Left ventricle myocardium inferior (tissue), 1 donor: ENCODE measurements at regions not wholly inside any gene's neighbourhood (a gene's known extent, or its start where the extent isn't known, plus 50 kb on each side); places are given as distances from the start of the nearest gene placed in this dataset.

Experiments
- DNase-seq: peaks from one replicate; pipeline ENCODE4 v3.0.0-alpha.2; 2020
- H3K27ac ChIP-seq: fragments of 200-600 bp; replicated peaks from 2 replicates; pipeline ENCODE4 v1.8.0; 2021
- H3K27me3 ChIP-seq: fragments of 200-600 bp; 2 replicates; pipeline ENCODE4 v1.8.0; 2021; ENCODE audit warnings: low read depth
- H3K36me3 ChIP-seq: fragments of 200-600 bp; 2 replicates; pipeline ENCODE4 v1.8.0; 2021
- H3K4me1 ChIP-seq: fragments of 200-600 bp; 2 replicates; pipeline ENCODE4 v1.8.0; 2021
- H3K4me3 ChIP-seq: fragments of 200-600 bp; 2 replicates; pipeline ENCODE4 v1.8.0; 2021; ENCODE audit warnings: mild to moderate bottlenecking, moderate library complexity
- H3K9me3 ChIP-seq: fragments of 200-600 bp; replicated peaks from 2 replicates; pipeline ENCODE4 v1.8.0; 2021
- CTCF ChIP-seq: fragments of 200-600 bp; IDR thresholded peaks from 2 replicates; pipeline ENCODE4 v1.8.0; 2021; ENCODE audit warnings: antibody characterized with exemption, mild to moderate bottlenecking, borderline replicate concordance
- intact Hi-C: fragments of 100-400 bp; cut with micrococcal nuclease; formaldehyde crosslinking; loops from one replicate; pipeline ENCODE4 v1.11.0; 2022
- donor health status: DM: no; HTN: yes; CAD: no; lungs with severe emphysema.

DNA sequence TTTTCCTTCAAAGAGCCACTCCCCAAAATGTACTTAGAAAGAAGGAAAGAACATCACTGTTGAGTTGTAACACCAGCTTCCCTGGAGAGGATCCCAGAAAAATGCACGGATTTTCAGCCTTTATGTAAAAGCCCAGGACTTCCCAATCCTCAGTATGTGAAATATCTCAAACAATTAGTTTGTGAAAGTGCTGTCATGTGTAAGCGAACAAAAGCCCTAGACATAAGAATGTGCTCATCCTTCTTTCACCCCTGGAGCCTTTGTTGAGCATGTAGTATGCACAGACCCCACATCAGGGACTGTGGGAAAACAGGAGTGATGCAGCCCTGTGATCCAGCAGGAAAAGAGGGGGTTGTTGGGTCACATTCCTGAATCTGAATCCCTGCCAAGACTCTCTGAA is 441.4 kb upstream of the ZNF507 start:
- intact Hi-C loops = no loop called here
- no peak for TF ChIP-seq CTCF
- Histone ChIP-seq H3K36me3 (no peaks in the 10 kb centered on the region), H3K27ac (no peak overlapping the region), H3K4me1 (peaks cover 11% of the 10 kb centered on the region), H3K9me3 (no peaks in the 10 kb centered on the region), H3K27me3 (no peaks in the 10 kb centered on the region), H3K4me3 (no peak overlapping the region)
- DNase-seq = no peak

DNA sequence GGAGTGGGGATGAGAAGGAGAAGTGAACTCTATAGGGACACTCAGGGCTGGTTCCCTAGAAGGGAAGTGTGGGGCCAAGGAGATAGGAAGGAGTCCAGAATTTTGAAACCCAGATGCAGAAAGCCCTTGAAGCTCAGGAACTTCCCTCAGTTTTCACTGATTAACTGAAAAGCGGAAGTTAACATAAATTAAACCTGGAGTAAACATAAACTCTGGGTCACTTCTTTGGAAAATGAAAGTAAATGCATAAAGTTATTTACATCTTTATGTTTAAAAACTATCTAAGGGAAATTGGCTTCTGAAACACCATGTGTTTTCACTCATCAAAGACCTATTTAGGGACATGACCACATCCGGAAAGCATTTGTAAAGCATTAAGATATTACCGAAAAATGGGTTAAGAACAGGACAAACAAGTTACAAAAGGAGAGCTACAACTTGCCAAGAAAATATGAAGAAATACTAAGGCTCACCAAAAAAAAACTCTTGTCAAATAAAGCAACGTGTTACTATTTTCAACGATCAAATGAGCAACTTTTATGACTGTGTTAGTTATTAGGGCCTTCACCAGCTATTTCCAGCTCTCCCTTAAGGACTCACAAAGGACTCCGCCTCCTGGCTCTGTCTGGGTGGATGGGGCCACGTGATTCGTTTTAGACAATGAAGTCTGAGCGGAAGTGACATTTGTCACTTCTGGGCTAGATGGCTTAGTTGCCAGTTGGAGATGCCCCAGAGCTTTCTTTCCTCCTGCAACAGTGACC is 439.1 kb upstream of the ZNF507 start:
- no peak for TF ChIP-seq CTCF
- Histone ChIP-seq H3K27ac (peak overlapping the region; percentile 66), H3K4me3 (no peak overlapping the region), H3K36me3 (no peaks in the 10 kb centered on the region), H3K9me3 (no peaks in the 10 kb centered on the region), H3K4me1 (peaks cover 11% of the 10 kb centered on the region), H3K27me3 (no peaks in the 10 kb centered on the region)
- DNase-seq = peak; percentile 17
- intact Hi-C loops = no loop called here

GRCh38 chr19:31907661-31908060 is 437.7 kb upstream of the ZNF507 start:
- intact Hi-C loops = no loop called here
- Histone ChIP-seq H3K27me3 (no peaks in the 10 kb centered on the region), H3K4me3 (no peak overlapping the region), H3K27ac (no peak overlapping the region), H3K36me3 (no peaks in the 10 kb centered on the region), H3K9me3 (no peaks in the 10 kb centered on the region), H3K4me1 (peaks cover 11% of the 10 kb centered on the region)
- no peak for TF ChIP-seq CTCF
- DNase-seq = no peak

GRCh38 chr19:31908080-31908479 is 437.3 kb upstream of the ZNF507 start:
- intact Hi-C loops = no loop called here
- TF ChIP-seq CTCF = no peak
- DNase-seq = no peak

DNA sequence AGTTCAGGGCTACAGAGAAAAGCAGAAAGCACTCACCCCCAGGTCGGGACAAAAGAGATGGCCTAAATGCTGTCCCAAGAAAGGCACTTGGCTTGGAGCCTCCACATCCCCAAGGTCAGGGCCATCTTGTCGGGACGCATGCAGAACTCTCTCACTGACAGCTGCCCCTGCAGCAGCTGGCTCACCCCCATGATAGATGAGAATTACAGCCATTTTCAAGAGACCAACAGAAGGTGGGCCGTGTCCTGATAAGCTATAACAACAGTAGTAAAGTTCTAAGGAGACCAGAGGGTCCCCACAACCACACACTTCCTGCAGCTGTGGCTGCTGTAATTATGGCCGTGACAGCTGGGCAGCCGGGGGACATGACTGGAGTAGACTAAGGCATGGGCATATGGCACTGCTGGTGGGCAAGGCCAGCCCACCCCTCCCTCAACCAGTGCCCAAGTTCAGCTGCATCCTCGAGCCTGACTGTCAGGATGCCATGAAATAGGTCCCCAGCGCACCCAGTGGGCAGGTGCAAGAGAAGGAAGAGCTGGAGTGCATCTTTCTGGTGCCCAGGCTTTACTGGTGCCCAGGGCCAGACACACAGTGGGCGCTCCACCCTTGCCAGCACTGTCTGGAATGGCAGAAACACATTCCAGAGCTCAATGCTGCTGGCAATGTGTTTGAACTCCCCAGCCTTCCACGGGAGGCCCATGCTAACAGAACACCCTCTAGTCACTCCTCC is 436.7 kb upstream of the ZNF507 start:
- Histone ChIP-seq H3K9me3 (no peaks in the 10 kb centered on the region), H3K27me3 (no peaks in the 10 kb centered on the region), H3K4me3 (no peak overlapping the region), H3K36me3 (no peaks in the 10 kb centered on the region), H3K4me1 (peaks cover 11% of the 10 kb centered on the region), H3K27ac (peak overlapping the region; percentile 30)
- no peak for TF ChIP-seq CTCF
- intact Hi-C loops = no loop called here
- no peak for DNase-seq

More at GRCh38 chr19:31908080-31908479, 437.3 kb upstream of the ZNF507 start:
- H3K9me3 ChIP-seq = no peaks in the 10 kb centered on the region
- H3K27ac ChIP-seq = peak overlapping the region; percentile 30
- peaks cover 11% of the 10 kb centered on the region for H3K4me1 ChIP-seq
- no peaks in the 10 kb centered on the region for H3K27me3 ChIP-seq
- H3K4me3 ChIP-seq = no peak overlapping the region
- H3K36me3 ChIP-seq = no peaks in the 10 kb centered on the region
